ENCODE measurements at regions not wholly inside any gene's neighbourhood (a gene's known extent, or its start where the extent isn't known, plus 50 kb on each side); places are given as distances from the start of the nearest gene placed in this dataset.
"Not testable (repeated sequence)": the region's sequence is repeated elsewhere in the genome, so short reads cannot be mapped to it uniquely, and the experiment has no call there.

DNA sequence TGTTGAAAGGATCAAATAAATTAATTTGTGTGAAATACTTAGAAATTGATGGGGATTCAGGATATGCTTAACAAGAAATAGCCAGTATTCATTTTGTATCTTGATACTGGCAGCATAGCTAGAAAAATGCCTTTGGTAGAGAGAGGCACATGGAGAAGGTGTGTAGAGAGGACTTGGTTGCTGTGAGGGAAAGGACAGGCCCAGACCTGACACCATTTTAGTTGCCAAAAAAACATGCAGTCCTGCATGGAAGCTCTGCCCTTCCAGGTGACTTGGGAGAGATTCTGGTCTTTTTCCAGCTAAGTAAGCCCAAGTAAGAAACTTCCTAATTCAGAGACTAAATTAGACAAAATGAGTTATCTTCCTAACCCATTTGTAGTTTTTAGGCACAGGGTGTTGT is 335.0 kb downstream of the RFC3 start:
- no peak overlapping the region for H3K27ac ChIP-seq
- no peak for DNase-seq (ENCODE audit: low read depth, low spot score)

DNA sequence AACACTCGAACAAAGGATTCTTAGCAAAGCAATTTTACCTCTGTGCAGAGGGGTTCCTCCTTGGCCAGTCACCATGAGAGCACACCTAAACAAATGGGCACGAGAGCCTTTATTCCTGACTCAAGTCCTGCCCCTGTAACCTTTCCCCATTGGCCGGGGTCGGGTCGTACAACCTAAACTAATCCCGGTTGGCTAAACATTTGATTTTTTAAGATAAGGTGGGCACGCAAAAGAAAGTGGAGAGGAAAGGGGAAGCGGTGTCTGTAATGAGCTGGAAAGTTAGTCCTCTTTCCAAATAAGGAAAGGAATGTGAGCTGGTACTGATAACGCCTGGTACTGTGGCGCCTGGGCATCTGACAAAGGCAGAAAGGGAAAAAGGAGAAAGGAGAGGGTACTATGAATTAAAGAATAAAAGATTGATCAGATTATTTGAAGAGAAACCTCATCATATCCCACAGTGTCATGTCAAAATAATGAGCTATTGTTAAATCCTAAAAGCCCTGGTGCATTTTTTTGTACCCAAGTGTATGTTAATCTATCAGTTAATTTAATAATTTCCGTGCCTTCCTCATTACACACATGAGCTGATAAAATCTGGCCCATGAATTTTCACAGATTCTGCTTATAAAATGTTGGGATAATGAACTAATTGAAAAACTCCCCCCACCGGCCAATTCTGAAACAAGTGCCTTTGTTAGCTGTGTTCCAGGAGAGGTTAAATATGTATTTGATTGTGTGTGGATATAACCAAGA is 335.7 kb downstream of the RFC3 start:
- no peak for DNase-seq (ENCODE audit: low read depth, low spot score)
- no peak overlapping the region for H3K27ac ChIP-seq

DNA sequence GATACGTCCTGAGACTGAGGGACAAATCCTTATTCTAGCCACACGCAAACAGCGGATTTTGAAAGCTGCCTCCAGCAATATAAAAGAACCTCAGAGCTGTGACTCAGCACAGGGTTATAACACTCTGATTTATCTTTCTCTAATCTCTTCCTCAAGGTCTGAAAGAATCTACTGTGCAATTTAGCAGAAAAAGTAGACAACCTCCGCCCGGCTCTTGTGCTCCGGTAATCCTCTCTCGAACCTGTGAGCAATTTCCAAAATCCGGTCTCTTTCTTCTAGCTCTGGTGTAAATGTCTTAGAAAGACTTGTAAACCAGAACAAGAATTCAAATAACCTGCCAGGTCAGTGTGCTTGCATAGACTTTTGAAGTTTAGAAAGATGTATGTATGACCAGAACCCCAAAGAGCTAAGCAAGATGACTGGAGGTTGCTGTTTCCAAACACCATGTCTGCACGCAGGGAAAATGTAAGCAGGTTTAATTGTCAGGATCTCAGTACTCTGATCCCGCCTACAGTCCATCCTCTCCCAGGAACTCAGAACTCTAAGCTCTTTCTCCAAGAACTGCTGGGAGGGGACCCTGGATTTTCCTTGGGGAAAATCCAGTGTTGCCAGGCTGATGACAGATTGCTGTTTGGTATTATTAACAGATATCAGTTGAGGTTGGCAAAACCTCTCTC is 338.1 kb downstream of the RFC3 start:
- H3K27ac ChIP-seq, result peak overlapping the region; percentile 64
- no peak for DNase-seq (ENCODE audit: low read depth, low spot score)

DNA sequence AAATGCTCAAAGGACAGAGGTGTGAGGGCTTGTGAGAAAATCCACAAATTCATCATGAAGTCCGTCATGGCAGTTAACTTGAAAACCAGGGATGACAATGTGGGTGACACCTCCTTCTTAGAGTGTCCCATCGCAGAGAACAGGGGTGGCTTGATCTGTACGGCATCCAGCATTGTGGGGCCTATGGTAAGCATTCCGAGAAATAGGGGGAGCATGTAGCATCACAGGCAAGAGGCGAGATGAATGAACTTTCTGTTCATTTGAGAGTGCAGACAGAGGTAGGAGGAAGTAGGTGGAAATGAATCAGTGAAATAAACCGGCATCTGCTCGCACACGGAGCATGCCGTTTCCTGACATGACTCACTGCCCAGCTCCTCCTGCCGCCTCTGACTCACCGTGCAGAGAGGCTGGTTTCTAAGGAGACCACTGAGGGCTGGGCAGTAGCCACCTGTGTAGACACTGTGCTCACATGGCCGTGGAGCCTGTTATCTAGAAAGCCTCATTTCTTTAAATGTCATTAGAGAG is 339.0 kb downstream of the RFC3 start:
- peak; percentile 93 for DNase-seq (ENCODE audit: low read depth, low spot score)
- peak overlapping the region; percentile 64 for H3K27ac ChIP-seq

DNA sequence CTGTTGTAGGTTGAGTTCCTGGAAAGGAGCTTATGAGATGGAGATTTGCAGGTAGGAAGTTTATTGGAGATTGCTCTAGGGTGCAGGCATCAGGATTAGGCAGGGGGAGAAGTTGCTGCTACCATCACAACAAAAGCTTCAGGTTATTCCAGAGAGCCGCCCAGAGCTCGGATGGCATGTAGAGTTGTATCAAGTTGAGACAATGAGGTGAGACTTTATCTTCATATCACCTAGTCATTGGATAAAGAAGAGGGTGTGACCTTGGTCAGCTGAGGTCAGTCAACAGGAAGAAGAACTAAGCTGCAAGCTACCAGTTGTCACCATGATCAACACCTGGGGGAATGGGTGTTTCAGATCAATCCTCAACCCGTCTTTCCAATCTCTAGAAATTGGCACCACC is 342.0 kb downstream of the RFC3 start:
- H3K27ac ChIP-seq, result no peak overlapping the region

DNA sequence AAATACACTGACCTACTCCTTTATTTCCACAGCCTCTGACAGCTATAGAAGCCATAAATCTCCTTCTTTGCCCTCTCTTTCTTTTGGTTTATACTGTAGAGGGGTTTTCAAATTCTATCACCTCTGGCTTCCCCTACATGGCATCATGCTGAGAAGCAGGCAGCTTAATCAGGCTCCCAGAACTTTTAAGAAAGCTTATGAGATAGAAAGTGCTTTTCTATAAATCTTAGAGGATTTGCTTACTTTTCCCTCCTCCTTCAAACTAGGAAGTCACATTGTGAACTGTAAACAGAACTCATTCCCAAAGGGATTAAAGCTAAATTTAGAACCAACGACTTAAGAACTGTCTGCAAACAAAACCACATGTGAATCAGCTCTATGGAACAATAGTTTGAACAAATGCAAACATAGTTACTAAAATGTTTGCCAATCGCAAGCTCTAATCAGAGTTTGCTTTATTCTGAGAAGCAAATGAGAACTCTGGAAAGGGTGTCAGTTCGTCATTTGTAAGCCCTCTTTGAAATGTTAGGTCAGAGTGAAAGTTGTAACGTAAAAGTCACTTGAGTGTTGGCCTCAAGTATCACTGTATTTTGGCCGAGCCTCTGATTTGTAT is 344.1 kb downstream of the RFC3 start:
- DNase-seq (ENCODE audit: low read depth, low spot score), result peak; percentile 52

More for the DNA sequence above, 342.0 kb downstream of the RFC3 start:
- DNase-seq (ENCODE audit: low read depth, low spot score), result no peak

DNA sequence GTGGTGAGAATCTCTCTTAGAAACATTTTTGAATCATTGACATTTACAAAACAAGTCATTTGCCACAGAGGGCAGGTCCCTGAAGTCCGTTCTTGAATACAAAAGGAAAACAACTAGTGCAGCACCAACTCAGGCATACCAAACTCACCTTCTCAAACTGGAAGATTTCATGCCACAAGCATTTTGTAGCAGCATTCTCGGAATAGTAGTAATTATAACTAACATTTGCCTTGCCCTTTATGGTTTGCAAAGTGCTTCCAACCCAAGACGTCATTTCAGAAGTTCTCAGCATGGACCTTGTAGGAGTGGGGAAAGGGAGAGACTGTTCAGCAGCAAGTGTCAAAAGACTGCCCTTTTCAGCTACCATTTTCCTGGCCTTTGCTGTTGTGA is 344.6 kb downstream of the RFC3 start:
- DNase-seq (ENCODE audit: low read depth, low spot score), result no peak
- peak overlapping the region; percentile 21 for H3K27ac ChIP-seq

More for the DNA sequence above, 344.1 kb downstream of the RFC3 start:
- peak overlapping the region; percentile 21 for H3K27ac ChIP-seq

DNA sequence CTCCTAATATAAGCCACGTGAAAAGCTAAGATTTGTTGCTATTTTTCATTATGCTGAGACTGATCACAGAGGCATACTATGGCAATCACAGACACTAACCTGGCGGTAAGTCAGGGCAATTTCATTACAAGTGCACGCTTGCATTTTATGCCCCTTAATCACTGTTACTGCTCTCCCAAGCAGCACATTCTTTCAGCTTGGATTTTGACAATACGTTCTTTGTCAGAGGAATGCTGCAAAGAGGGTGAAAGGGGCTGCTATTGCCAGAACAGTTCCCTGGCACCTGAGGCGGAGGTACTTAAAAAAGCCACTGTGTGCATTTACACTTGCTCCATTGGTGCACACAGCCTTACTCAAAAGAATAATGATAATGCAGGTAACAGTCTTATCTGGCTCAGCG is 346.6 kb downstream of the RFC3 start:
- no peak for DNase-seq (ENCODE audit: low read depth, low spot score)

DNA sequence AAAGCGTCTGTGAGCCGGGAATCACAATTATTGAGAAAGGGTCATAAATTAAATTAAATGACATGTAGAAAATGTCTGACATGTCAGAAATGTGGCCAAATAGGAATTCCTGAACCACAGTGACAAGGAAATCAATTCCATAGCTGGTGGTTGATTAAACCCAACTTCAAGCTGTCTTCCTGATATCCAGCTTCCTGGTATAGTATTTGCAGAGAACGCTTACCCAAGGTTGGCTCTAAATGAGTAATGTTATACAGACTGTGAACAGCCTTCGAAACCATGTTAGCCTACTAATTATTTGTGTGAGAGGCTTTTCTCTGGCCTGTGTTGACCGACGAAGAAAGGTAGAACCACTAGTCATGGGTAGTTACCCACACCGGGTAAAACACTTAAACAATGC is 347.2 kb downstream of the RFC3 start:
- no peak for DNase-seq (ENCODE audit: low read depth, low spot score)
- no peak overlapping the region for H3K27ac ChIP-seq

More for the DNA sequence above, 346.6 kb downstream of the RFC3 start:
- no peak overlapping the region for H3K27ac ChIP-seq

DNA sequence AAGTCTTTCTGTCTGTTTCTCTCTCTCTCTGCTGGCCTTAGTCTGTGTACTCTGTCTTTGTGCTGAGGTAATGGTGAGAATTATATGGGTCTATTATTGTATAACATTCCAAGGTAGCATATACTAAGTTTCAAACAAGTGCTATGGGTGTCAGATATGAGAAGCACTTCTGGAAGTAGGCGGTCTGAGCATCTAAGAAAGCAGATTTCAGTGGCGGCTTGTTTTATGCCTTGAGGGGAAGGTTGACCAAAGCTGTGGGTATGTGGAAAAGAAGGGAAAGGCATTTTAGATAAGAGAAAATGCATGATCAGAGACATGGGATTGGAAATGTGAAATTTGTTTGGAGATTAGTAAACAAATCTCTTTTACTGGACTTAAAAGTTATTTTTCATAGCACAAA is 348.5 kb downstream of the RFC3 start:
- no peak for DNase-seq (ENCODE audit: low read depth, low spot score)
- H3K27ac ChIP-seq, result no peak overlapping the region

DNA sequence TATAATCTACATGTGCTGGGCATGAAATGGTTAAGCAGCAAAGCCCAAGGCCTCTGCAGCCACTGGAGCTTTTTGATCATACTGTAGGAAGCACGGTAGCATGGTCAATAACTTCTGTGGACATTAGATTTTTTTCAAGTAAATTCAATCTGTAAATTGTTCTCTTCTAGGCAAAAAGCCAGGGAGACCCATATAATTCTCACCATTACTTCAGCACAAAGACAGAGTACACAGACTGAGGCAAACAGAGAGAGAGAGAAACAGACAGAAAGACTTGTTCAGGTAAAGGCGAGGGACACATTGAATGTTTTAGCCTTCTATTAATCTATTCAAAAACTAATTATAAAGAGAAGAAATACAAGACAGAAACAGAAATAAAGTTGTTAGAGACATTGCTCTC is 349.4 kb downstream of the RFC3 start:
- H3K27ac ChIP-seq, result no peak overlapping the region
- DNase-seq (ENCODE audit: low read depth, low spot score), result no peak

DNA sequence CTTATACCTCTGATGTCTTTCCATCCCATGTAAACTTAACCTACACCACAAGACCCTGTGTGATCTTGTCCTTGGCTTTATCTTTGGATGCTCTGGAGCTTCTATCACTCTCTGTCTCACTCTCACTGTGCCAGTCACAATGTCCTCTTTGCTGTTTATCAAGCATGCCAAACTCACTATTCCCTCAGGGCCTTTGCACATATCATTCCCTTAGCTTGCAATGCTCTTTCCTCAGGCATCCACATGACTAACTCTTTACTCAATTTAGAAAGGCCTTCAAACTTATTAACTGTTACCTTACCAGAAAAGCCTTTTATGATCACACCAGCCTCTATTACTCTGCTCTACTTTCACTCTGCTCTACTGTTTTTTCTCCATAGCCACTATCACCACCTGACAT is 354.1 kb downstream of the RFC3 start:
- DNase-seq (ENCODE audit: low read depth, low spot score), result no peak
- H3K27ac ChIP-seq, result no peak overlapping the region

DNA sequence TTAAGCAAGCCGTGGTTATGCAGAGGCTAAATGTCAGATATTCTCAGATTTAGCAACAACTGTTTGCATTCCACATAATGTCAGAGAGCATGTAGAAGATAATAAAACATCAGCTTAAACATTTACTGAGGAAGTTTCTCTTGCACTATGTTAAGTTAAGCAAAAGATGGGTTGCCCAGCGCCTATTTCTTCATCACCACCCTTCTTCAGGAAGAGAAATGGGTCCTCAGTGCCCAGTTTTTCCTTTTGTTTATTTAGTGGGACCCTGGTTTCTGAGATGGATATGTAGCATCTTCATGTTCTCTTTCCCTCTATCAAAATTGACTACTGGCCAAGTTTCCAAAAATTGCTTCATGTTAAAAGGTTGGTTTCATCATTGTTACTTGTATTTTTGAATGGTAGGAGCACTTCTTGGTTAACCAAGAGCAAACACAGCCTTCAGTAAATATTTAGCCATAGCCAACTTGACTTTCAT is 356.8 kb downstream of the RFC3 start:
- no peak overlapping the region for H3K27ac ChIP-seq
- DNase-seq (ENCODE audit: low read depth, low spot score), result no peak

DNA sequence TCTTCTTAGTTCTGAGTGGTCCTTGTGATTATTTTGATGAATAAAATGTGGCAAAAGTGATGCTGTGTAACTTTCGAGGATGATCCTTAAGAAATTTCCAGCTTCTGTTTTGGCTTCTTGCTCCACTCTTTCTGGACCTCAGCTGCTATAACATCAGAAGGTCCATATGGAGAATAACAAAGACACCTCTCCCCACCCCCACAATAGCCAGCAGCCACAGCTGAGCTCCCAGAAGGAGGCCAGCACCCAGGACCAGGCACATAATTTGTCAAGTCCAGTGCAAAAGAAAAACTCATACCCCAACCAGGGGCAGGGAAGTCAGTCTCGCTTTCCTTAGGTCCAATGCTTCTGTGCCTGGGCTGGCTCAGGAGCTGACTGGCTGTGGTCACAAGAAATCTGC is 357.6 kb downstream of the RFC3 start:
- DNase-seq (ENCODE audit: low read depth, low spot score), result no peak
- no peak overlapping the region for H3K27ac ChIP-seq

DNA sequence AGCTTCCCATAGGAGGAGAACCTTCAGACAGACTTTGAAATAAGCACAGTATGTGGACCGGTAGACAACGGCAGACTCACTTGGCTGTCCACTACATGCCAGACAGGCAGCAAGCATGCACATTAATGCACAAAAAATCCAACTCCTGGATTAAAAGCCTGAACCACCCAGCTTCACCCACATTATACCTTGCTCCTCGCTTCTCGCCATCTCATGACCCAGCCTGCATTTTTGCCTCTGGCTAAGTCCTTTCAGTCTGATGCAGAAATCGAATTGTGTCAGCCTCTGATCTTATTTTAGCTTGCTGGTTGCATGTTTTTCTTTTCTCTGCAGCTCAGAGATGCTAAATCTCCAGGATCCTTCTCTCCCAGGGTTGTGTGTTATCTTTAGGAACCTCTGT is 358.7 kb downstream of the RFC3 start:
- DNase-seq (ENCODE audit: low read depth, low spot score), result no peak
- no peak overlapping the region for H3K27ac ChIP-seq

DNA sequence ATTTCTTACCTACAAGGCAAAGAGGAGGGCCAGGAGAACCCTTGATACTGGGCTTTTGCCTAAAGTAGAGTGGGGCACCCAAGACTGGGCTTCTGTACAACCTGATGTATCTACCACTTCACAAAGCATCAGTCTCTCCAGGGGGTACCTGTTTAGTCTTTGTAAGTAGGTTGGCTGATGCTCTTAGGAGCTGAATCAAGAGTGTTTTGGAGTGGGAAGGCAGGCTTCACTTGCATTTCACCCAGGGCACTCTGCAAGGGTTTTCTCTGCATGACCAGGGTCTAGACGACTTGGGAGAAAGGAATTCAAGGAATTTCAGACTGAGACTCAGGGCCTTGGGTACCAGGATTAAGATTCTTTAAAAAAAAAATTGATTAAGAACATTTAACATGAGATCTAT is 361.5 kb downstream of the RFC3 start:
- no peak for DNase-seq (ENCODE audit: low read depth, low spot score)
- no peak overlapping the region for H3K27ac ChIP-seq

DNA sequence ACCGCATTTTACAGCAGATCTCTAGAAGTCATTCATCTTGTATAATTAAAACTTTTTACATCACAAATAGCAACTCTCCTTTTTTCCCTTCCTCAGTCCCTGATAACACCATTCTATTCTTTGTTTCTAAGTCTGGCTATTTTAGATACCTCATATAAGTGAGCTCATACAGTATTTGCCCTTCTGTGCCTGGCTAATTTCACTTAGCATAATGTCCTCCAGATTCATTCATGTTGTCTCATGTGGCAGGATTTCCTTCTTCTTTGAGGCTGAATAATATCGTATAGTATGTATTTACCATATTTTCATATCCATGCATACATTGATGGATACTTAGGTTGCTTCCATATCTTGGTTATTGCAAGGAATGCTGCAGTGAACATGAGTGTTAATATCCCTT is 362.0 kb downstream of the RFC3 start:
- DNase-seq (ENCODE audit: low read depth, low spot score), result no peak
- no peak overlapping the region for H3K27ac ChIP-seq

DNA sequence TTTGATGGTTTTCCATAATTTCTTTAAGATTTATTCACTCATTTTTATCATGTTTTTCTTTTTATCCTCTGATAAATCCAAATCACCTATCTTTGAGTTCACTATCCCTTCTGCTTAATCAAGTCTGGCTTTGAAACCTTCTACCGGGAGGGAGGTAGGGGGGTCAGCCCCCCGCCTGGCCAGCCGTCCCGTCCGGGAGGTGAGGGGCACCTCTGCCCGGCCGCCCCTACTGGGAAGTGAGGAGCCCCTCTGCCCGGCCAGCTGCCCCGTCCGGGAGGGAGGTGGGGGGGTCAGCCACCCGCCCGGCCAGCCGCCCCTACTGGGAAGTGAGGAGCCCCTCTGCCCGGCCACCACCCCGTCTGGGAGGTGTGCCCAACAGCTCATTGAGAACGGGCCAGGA is 363.3 kb downstream of the RFC3 start:
- H3K27ac ChIP-seq, result not testable (repeated sequence)

DNA sequence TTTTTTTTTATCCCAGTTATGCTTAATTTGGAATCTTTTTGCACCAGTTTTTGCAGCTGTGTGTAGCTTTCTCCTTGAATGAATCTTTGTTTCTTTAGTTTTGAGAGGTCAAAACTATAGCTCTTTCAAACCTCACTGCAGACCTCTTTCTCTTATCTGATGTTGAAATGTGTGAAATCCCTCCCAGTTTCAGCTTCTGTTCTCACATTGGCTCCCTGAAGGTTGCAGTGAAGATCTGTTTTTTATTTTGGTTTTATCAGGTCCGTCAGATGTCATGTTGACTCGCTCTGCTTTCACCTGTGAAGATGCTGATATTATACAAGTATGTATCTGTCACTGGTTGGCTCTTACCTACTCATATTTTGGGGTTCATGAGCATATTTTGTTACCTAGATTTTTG is 372.0 kb downstream of the RFC3 start:
- H3K27ac ChIP-seq, result no peak overlapping the region
- no peak for DNase-seq (ENCODE audit: low read depth, low spot score)

More for the DNA sequence above, 363.3 kb downstream of the RFC3 start:
- DNase-seq (ENCODE audit: low read depth, low spot score), result not testable (repeated sequence)

DNA sequence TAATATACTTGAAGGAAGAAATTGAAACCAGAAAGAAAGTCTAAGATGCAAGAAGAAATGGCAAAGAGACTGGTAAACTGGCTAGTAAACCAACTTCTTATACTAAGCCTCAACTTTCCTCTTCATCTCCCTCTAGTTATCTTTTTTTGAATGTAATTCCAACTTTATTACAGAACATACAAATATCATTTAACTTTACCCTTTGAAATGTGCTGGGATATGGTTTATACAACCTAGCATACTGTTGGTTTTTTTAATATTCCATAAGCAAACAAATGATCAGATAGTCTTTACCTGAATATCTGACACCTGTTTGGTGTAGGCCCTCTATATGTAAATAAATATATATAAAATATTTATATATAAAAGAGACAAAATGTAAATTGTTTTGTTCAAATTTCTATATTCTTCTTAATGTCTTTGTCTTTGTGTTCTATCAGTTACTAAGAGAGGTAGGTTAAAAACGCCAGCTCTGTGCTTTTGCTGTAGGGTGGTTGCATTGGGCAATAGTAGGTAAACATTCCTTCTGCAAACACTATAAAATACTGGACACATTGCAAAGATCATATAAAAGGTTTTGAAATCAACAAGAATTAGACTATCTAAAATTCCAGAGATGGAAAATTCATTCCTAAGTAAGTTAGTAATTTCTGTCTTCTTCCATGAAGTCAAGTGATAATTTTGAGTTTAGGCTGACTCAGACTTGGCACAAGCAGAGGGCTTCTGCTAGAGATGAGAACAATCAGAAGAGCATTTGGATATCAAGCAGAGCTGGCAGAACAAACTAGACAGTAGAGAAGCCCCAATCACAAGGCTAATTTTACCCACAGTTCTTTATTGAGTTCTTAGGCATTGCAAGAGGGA is 383.3 kb downstream of the RFC3 start:
- H3K27ac ChIP-seq, result no peak overlapping the region
- DNase-seq (ENCODE audit: low read depth, low spot score), result no peak

Data from epithelial cell of prostate (primary cell).